Stimulated activated CD4-positive, alpha-beta T cell treated with anti-CD3 and anti-CD28 coated beads, Interleukin-15, amount 100 ng/mL, for 48 hours (primary cell): ENCODE measurements at regions not wholly inside any gene's neighbourhood (a gene's known extent, or its start where the extent isn't known, plus 50 kb on each side); places are given as distances from the start of the nearest gene placed in this dataset.

Experiments used
- DNase-seq, 2 donors: peaks; one replicate each; pipeline ENCODE4 v3.0.0-alpha.2; 2020; ENCODE audit warnings: low read depth in 2 of 2

GRCh38 chr1:83581747-83582146, 417.2 kb downstream of the TTLL7 start:
- DNase-seq, result no peak

GRCh38 chr1:83574791-83575190, 424.1 kb downstream of the TTLL7 start:
- DNase-seq, result no peak

- no peak for DNase-seq
These were observed 425.2 kb downstream of the TTLL7 start for GRCh38 chr1:83573776-83574175.

GRCh38 chr1:83571536-83571935, 427.4 kb downstream of the TTLL7 start:
- DNase-seq, result no peak

GRCh38 chr1:83561346-83561745, 437.6 kb downstream of the TTLL7 start:
- DNase-seq, result no peak

GRCh38 chr1:83559129-83559840, 439.6 kb downstream of the TTLL7 start:
- DNase-seq, result no peak

GRCh38 chr1:83555871-83556270, 443.1 kb downstream of the TTLL7 start:
- no peak for DNase-seq

- DNase-seq, result no peak
These were observed 444.8 kb downstream of the TTLL7 start for GRCh38 chr1:83554174-83554573.

GRCh38 chr1:83552820-83553219, 446.1 kb downstream of the TTLL7 start:
- DNase-seq, result no peak

GRCh38 chr1:83548311-83548710, 450.6 kb downstream of the TTLL7 start:
- DNase-seq, result no peak

- DNase-seq, result no peak
These were observed 451.0 kb downstream of the TTLL7 start for GRCh38 chr1:83547901-83548300.

GRCh38 chr1:83546874-83547273, 452.1 kb downstream of the TTLL7 start:
- DNase-seq, result no peak

GRCh38 chr1:83545066-83545862, 453.7 kb downstream of the TTLL7 start:
- DNase-seq, result no peak

- DNase-seq, result no peak
These were observed 455.5 kb downstream of the TTLL7 start for GRCh38 chr1:83543222-83543973.

GRCh38 chr1:83531521-83532309, 467.2 kb downstream of the TTLL7 start:
- DNase-seq, result no peak

- no peak for DNase-seq
These were observed 468.4 kb downstream of the TTLL7 start for GRCh38 chr1:83530506-83530905.

- DNase-seq, result no peak
These were observed 470.9 kb downstream of the TTLL7 start for GRCh38 chr1:83527987-83528386.

- DNase-seq, result no peak
These were observed 478.1 kb downstream of the TTLL7 start for GRCh38 chr1:83520797-83521196.

- DNase-seq, result no peak
These were observed 482.6 kb downstream of the TTLL7 start for GRCh38 chr1:83516369-83516768.

- DNase-seq, result no peak
These were observed 483.3 kb downstream of the TTLL7 start for GRCh38 chr1:83515578-83516154.
